Stimulated activated CD4-positive, alpha-beta T cell treated with anti-CD3 and anti-CD28 coated beads, TNF-alpha, amount 100 ng/mL, for 24 hours (primary cell): ENCODE measurements at regions not wholly inside any gene's neighbourhood (a gene's known extent, or its start where the extent isn't known, plus 50 kb on each side); places are given as distances from the start of the nearest gene placed in this dataset.
"Not testable (repeated sequence)": the region's sequence is repeated elsewhere in the genome, so short reads cannot be mapped to it uniquely, and the experiment has no call there.

ENCODE experiments used
- DNase-seq, 3 experiments: peaks; one replicate each; pipeline ENCODE4 v3.0.0-alpha.2; 2020; ENCODE audit warnings: low read depth in 3 of 3

- no peak for DNase-seq
These were observed 1439.2 kb downstream of the ZPLD1 start for GRCh38 chr3:103873897-103874545.

- DNase-seq: not testable (repeated sequence)
These were observed 1447.0 kb downstream of the ZPLD1 start for GRCh38 chr3:103881809-103882208.

- DNase-seq: no peak
These were observed 1454.9 kb downstream of the ZPLD1 start for GRCh38 chr3:103889675-103890074.

- DNase-seq: no peak
These were observed 1459.5 kb downstream of the ZPLD1 start for GRCh38 chr3:103894162-103894822.

- no peak for DNase-seq
These were observed 1464.5 kb downstream of the ZPLD1 start for GRCh38 chr3:103899328-103899727.

GRCh38 chr3:103904991-103905390 lies 1461.7 kb upstream of the ALCAM start:
- no peak for DNase-seq

GRCh38 chr3:103906304-103906703 lies 1460.4 kb upstream of the ALCAM start:
- DNase-seq: no peak

GRCh38 chr3:103906808-103907207 lies 1459.9 kb upstream of the ALCAM start:
- no peak for DNase-seq

- no peak for DNase-seq
These were observed 1459.1 kb upstream of the ALCAM start for GRCh38 chr3:103907567-103907966.

- no peak for DNase-seq
These were observed 1457.3 kb upstream of the ALCAM start for GRCh38 chr3:103909395-103909794.

GRCh38 chr3:103918336-103918735 lies 1448.4 kb upstream of the ALCAM start:
- DNase-seq: no peak

- DNase-seq: no peak
These were observed 1447.4 kb upstream of the ALCAM start for GRCh38 chr3:103919327-103919726.

- DNase-seq: no peak
These were observed 1442.8 kb upstream of the ALCAM start for GRCh38 chr3:103923907-103924306.

GRCh38 chr3:103924544-103924943 lies 1442.2 kb upstream of the ALCAM start:
- DNase-seq: no peak

GRCh38 chr3:103926936-103927335 lies 1439.8 kb upstream of the ALCAM start:
- DNase-seq: no peak

GRCh38 chr3:103927896-103928295 lies 1438.8 kb upstream of the ALCAM start:
- no peak for DNase-seq

- DNase-seq: no peak
These were observed 1429.6 kb upstream of the ALCAM start for GRCh38 chr3:103937094-103937493.

GRCh38 chr3:103947062-103947461 lies 1419.6 kb upstream of the ALCAM start:
- no peak for DNase-seq

GRCh38 chr3:103949693-103950092 lies 1417.0 kb upstream of the ALCAM start:
- DNase-seq: no peak

GRCh38 chr3:103950676-103951075 lies 1416.0 kb upstream of the ALCAM start:
- no peak for DNase-seq

GRCh38 chr3:103953796-103954195 lies 1412.9 kb upstream of the ALCAM start:
- DNase-seq: no peak

- DNase-seq: no peak
These were observed 1405.9 kb upstream of the ALCAM start for GRCh38 chr3:103960819-103961218.

- no peak for DNase-seq
These were observed 1403.1 kb upstream of the ALCAM start for GRCh38 chr3:103963599-103963998.

- DNase-seq: no peak
These were observed 1400.9 kb upstream of the ALCAM start for GRCh38 chr3:103965764-103966163.
